C4-2B (cell line): ENCODE measurements at regions not wholly inside any gene's neighbourhood (a gene's known extent, or its start where the extent isn't known, plus 50 kb on each side); places are given as distances from the start of the nearest gene placed in this dataset.
"Not testable (repeated sequence)": the region's sequence is repeated elsewhere in the genome, so short reads cannot be mapped to it uniquely, and the experiment has no call there.

ENCODE experiments used
- H3K27ac ChIP-seq: fragments of 450-650 bp; 2 replicates; pipeline ENCODE4 v1.5.1; 2017
- CTCF ChIP-seq: fragments of 450-650 bp; conservative IDR thresholded peaks from 2 replicates; pipeline ENCODE4 v1.5.1; 2017; ENCODE audit warnings: mild to moderate bottlenecking
- ZFX ChIP-seq: fragments of 450-650 bp; IDR thresholded peaks from 2 replicates; pipeline ENCODE4 v1.6.1; 2017

GRCh38 chr6:978937-979685, 286.2 kb upstream of the EXOC2 start:
- H3K27ac ChIP-seq: no peak overlapping the region
- TF ChIP-seq ZFX (no peak), CTCF (no peak)

- H3K27ac ChIP-seq: not testable (repeated sequence)
These were observed 284.3 kb upstream of the EXOC2 start for GRCh38 chr6:977226-977625.

GRCh38 chr6:971981-972640, 279.2 kb upstream of the EXOC2 start:
- TF ChIP-seq ZFX (no peak), CTCF (no peak)
- no peak overlapping the region for H3K27ac ChIP-seq

GRCh38 chr6:968791-969190, 275.9 kb upstream of the EXOC2 start:
- H3K27ac ChIP-seq: no peak overlapping the region
- TF ChIP-seq CTCF: no peak
- TF ChIP-seq ZFX: no peak

GRCh38 chr6:967701-968100, 274.8 kb upstream of the EXOC2 start:
- no peak for TF ChIP-seq ZFX
- TF ChIP-seq CTCF: no peak
- no peak overlapping the region for H3K27ac ChIP-seq

- TF ChIP-seq CTCF (no peak), ZFX (no peak)
- no peak overlapping the region for H3K27ac ChIP-seq
These were observed 272.4 kb upstream of the EXOC2 start for GRCh38 chr6:965343-965742.

- H3K27ac ChIP-seq: no peak overlapping the region
- TF ChIP-seq ZFX (no peak), CTCF (no peak)
These were observed 270.5 kb upstream of the EXOC2 start for GRCh38 chr6:963456-963855.
